Astrocyte (in vitro differentiated cells and primary cell): ENCODE measurements at regions not wholly inside any gene's neighbourhood (a gene's known extent, or its start where the extent isn't known, plus 50 kb on each side); places are given as distances from the start of the nearest gene placed in this dataset.

Source experiments
- DNase-seq: peaks from one replicate; pipeline ENCODE4 v3.0.0-alpha.2; 2010; ENCODE audit warnings: low read depth
- FAIRE-seq: peaks from 2 replicates; lab custom pipeline; 2011; peaks lifted over from hg19 to GRCh38; lab: Jason Lieb, UNC
- H2AFZ ChIP-seq: 2 replicates; pipeline ENCODE4 v1.6.0; 2012; ENCODE audit warnings: low read depth, low read length, inconsistent platforms
- H3K27ac ChIP-seq: 2 replicates; pipeline ENCODE4 v1.5.1; 2011; ENCODE audit warnings: low read depth, low read length, inconsistent platforms
- H3K27me3 ChIP-seq: 2 replicates; pipeline ENCODE4 v1.6.0; 2011; ENCODE audit warnings: low read length, inconsistent platforms; ENCODE audit not compliant: insufficient read depth
- H3K36me3 ChIP-seq: 2 replicates; pipeline ENCODE4 v1.5.1; 2011; ENCODE audit warnings: low read length, inconsistent platforms; ENCODE audit not compliant: insufficient read depth
- H3K4me1 ChIP-seq: 2 replicates; pipeline ENCODE4 v1.5.1; 2011; ENCODE audit warnings: low read length, inconsistent platforms; ENCODE audit not compliant: insufficient read depth
- H3K4me2 ChIP-seq: 2 replicates; pipeline ENCODE4 v1.6.0; 2012; ENCODE audit warnings: low read length, inconsistent platforms
- H3K4me3 ChIP-seq: 2 replicates; pipeline ENCODE4 v1.5.1; 2011; ENCODE audit warnings: low read depth, mild to moderate bottlenecking, low read length, inconsistent platforms; ENCODE audit not compliant: insufficient read depth
- H3K79me2 ChIP-seq: 2 replicates; pipeline ENCODE4 v1.6.0; 2012; ENCODE audit warnings: mild to moderate bottlenecking, low read length, inconsistent platforms; ENCODE audit not compliant: insufficient read depth
- H3K9ac ChIP-seq: 2 replicates; pipeline ENCODE4 v1.6.0; 2012; ENCODE audit warnings: mild to moderate bottlenecking, low read length, inconsistent platforms
- H3K9me3 ChIP-seq: 2 replicates; pipeline ENCODE4 v1.5.1; 2012; ENCODE audit warnings: low read depth, mild to moderate bottlenecking, low read length, inconsistent platforms; ENCODE audit not compliant: insufficient read depth
- H4K20me1 ChIP-seq: 2 replicates; pipeline ENCODE4 v1.6.0; 2012; ENCODE audit warnings: low read length, inconsistent platforms; ENCODE audit not compliant: insufficient read depth
- H3K27ac Mint-ChIP-seq: one replicate; pipeline ENCODE4 v1.8.0; 2021; ENCODE audit warnings: mild to moderate bottlenecking, mixed read lengths; ENCODE audit not compliant: unreplicated experiment
- H3K27me3 Mint-ChIP-seq: one replicate; pipeline ENCODE4 v1.8.0; 2021; ENCODE audit warnings: low read depth, mixed read lengths; ENCODE audit not compliant: unreplicated experiment
- H3K36me3 Mint-ChIP-seq: one replicate; pipeline ENCODE4 v1.8.0; 2021; ENCODE audit warnings: low read depth, mixed read lengths; ENCODE audit not compliant: unreplicated experiment
- H3K4me1 Mint-ChIP-seq: one replicate; pipeline ENCODE4 v1.8.0; 2021; ENCODE audit warnings: low read depth, mixed read lengths; ENCODE audit not compliant: unreplicated experiment
- H3K4me3 Mint-ChIP-seq: one replicate; pipeline ENCODE4 v1.8.0; 2021; ENCODE audit warnings: mild to moderate bottlenecking, moderate library complexity, mixed read lengths; ENCODE audit not compliant: unreplicated experiment
- H3K9me3 Mint-ChIP-seq: one replicate; pipeline ENCODE4 v1.8.0; 2021; ENCODE audit warnings: mild to moderate bottlenecking, mixed read lengths; ENCODE audit not compliant: unreplicated experiment
- CTCF ChIP-seq: IDR thresholded peaks from 2 replicates; pipeline ENCODE4 v1.5.1; 2011; ENCODE audit warnings: low read depth, mild to moderate bottlenecking, inconsistent platforms, low read length, moderate library complexity; ENCODE audit not compliant: insufficient read depth
- EZH2 ChIP-seq: IDR thresholded peaks from 2 replicates; pipeline ENCODE4 v1.6.1; 2012; ENCODE audit warnings: mild to moderate bottlenecking, low read length, inconsistent platforms; ENCODE audit not compliant: insufficient read depth

- H3K36me3 Mint-ChIP-seq, result no peaks in the 10 kb centered on the region
- H3K9ac ChIP-seq, result peak overlapping the region; percentile 26
- H3K36me3 ChIP-seq, result no peaks in the 10 kb centered on the region
- H3K79me2 ChIP-seq, result no peaks in the 10 kb centered on the region
- no peak overlapping the region for H3K4me3 Mint-ChIP-seq
- H3K4me2 ChIP-seq, result peak overlapping the region; percentile 2
- H3K9me3 Mint-ChIP-seq, result peaks cover 2% of the 10 kb centered on the region
- no peak overlapping the region for H2AFZ ChIP-seq
- FAIRE-seq (peak; percentile 62), DNase-seq (peak; percentile 42)
- TF ChIP-seq EZH2 (no peak), CTCF (peak; percentile 50)
- no peaks in the 10 kb centered on the region for H3K9me3 ChIP-seq
- H3K4me1 ChIP-seq, result peaks cover 6% of the 10 kb centered on the region
- no peak overlapping the region for H3K4me3 ChIP-seq
- H3K4me1 Mint-ChIP-seq, result peaks cover 7% of the 10 kb centered on the region
- no peak overlapping the region for H3K27ac ChIP-seq
- no peaks in the 10 kb centered on the region for H3K27me3 Mint-ChIP-seq
- peak overlapping the region; percentile 72 for H3K27ac Mint-ChIP-seq
- H4K20me1 ChIP-seq, result no peaks in the 10 kb centered on the region
- H3K27me3 ChIP-seq, result no peaks in the 10 kb centered on the region
These were observed 168.9 kb downstream of the ZNF674 start for GRCh38 chrX:46376246-46376885.

DNA sequence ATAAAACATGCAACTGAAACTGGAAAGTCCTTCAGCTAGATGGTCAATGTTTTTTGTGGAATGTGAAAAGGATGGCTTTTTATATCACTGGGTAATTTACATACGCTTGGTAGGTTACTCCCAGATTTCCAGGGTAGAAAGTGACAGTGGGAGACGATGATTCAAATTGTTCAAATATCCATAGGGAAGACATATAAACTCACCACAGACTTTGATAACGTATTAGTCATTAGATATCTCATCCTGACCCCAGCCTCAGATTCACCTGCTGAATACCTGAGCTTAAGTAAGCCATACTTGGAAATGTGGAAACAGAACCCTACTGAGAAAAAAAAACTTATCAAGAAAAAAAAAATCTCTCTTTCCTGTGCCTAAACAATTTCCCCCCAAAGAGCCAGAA, 169.4 kb downstream of the ZNF674 start:
- H3K27ac ChIP-seq, result no peak overlapping the region
- H3K36me3 ChIP-seq, result no peaks in the 10 kb centered on the region
- H3K4me3 ChIP-seq, result no peak overlapping the region
- no peak overlapping the region for H2AFZ ChIP-seq
- Mint-ChIP-seq H3K4me1 (peaks cover 7% of the 10 kb centered on the region), H3K36me3 (no peaks in the 10 kb centered on the region), H3K27ac (peak overlapping the region; percentile 72), H3K4me3 (no peak overlapping the region), H3K27me3 (no peaks in the 10 kb centered on the region), H3K9me3 (peaks cover 2% of the 10 kb centered on the region)
- no peaks in the 10 kb centered on the region for H4K20me1 ChIP-seq
- peak; percentile 55 for FAIRE-seq
- no peak overlapping the region for H3K9ac ChIP-seq
- H3K79me2 ChIP-seq, result no peaks in the 10 kb centered on the region
- H3K9me3 ChIP-seq, result no peaks in the 10 kb centered on the region
- no peak for TF ChIP-seq CTCF
- no peak for TF ChIP-seq EZH2
- peaks cover 6% of the 10 kb centered on the region for H3K4me1 ChIP-seq
- no peak overlapping the region for H3K4me2 ChIP-seq
- DNase-seq, result no peak
- no peaks in the 10 kb centered on the region for H3K27me3 ChIP-seq

DNA sequence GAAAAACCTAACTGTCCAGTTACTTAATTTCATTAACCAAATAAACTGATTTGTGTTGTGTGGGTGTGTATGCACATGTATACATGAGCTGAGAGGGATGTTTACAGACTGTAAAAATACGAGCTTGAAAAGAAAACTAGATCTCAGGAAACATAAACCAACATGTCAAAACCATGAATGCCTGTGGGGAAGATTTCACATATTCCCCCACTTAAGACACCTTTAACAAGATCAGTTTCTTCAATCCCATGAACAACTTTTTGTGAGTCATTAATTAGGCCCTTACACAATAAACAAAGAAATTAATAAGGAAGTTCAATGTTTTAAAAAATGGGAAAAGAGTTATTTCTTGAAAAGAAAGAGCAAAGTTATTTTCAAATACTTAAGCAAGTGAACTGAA, 170.8 kb downstream of the ZNF674 start:
- peaks cover 7% of the 10 kb centered on the region for H3K4me1 Mint-ChIP-seq
- Histone ChIP-seq H2AFZ (no peak overlapping the region), H3K27me3 (no peaks in the 10 kb centered on the region), H3K9me3 (no peaks in the 10 kb centered on the region), H3K36me3 (no peaks in the 10 kb centered on the region), H3K27ac (no peak overlapping the region), H4K20me1 (no peaks in the 10 kb centered on the region), H3K4me3 (no peak overlapping the region), H3K79me2 (no peaks in the 10 kb centered on the region), H3K4me2 (no peak overlapping the region), H3K4me1 (peaks cover 6% of the 10 kb centered on the region), H3K9ac (no peak overlapping the region)
- FAIRE-seq, result peak; percentile 85
- H3K4me3 Mint-ChIP-seq, result no peak overlapping the region
- DNase-seq, result no peak
- H3K27ac Mint-ChIP-seq, result no peak overlapping the region
- no peaks in the 10 kb centered on the region for H3K27me3 Mint-ChIP-seq
- no peaks in the 10 kb centered on the region for H3K36me3 Mint-ChIP-seq
- TF ChIP-seq CTCF (no peak), EZH2 (no peak)
- peaks cover 2% of the 10 kb centered on the region for H3K9me3 Mint-ChIP-seq
